Mesendoderm (in vitro differentiated cells): ENCODE measurements at regions not wholly inside any gene's neighbourhood (a gene's known extent, or its start where the extent isn't known, plus 50 kb on each side); places are given as distances from the start of the nearest gene placed in this dataset.

Experiments
- DNase-seq: peaks from one replicate; pipeline ENCODE4 v3.0.0; 2013
- H2AK5ac ChIP-seq: 2 replicates; pipeline ENCODE4 v1.6.1; 2013; ENCODE audit warnings: low read length, inconsistent platforms
- H2BK120ac ChIP-seq: 2 replicates; pipeline ENCODE4 v1.6.1; 2013; ENCODE audit warnings: low read depth, mild to moderate bottlenecking, low read length, moderate library complexity, mixed read lengths
- H2BK15ac ChIP-seq: replicated peaks from 2 replicates; pipeline ENCODE4 v1.6.1; 2013; ENCODE audit warnings: low read depth, mild to moderate bottlenecking, moderate library complexity
- H2BK5ac ChIP-seq: 2 replicates; pipeline ENCODE4 v1.6.1; 2013; ENCODE audit warnings: low read length, inconsistent platforms
- H3K18ac ChIP-seq: 2 replicates; pipeline ENCODE4 v1.6.1; 2013; ENCODE audit warnings: mild to moderate bottlenecking, low read length, mixed read lengths
- H3K23ac ChIP-seq: one replicate; pipeline ENCODE4 v1.6.1; 2013; ENCODE audit warnings: low read length
- H3K27ac ChIP-seq: 2 replicates; pipeline ENCODE4 v1.5.1; 2013; ENCODE audit warnings: low read depth, mild to moderate bottlenecking, inconsistent platforms, low read length, moderate library complexity
- H3K27me3 ChIP-seq: 2 replicates; pipeline ENCODE4 v1.6.1; 2013; ENCODE audit warnings: low read length, control low read depth, mild to moderate bottlenecking, inconsistent platforms; ENCODE audit not compliant: insufficient read depth, poor library complexity
- H3K36me3 ChIP-seq: 2 replicates; pipeline ENCODE4 v1.6.1; 2013; ENCODE audit warnings: low read length, inconsistent platforms; ENCODE audit not compliant: control insufficient read depth, insufficient read depth
- H3K4ac ChIP-seq: one replicate; pipeline ENCODE4 v1.6.1; 2013; ENCODE audit warnings: low read depth, mild to moderate bottlenecking, low read length, moderate library complexity
- H3K4me1 ChIP-seq: 2 replicates; pipeline ENCODE4 v1.6.1; 2013; ENCODE audit warnings: low read depth, low read length, inconsistent platforms; ENCODE audit not compliant: control insufficient read depth
- H3K4me2 ChIP-seq: 2 replicates; pipeline ENCODE4 v1.6.1; 2013; ENCODE audit warnings: low read length
- H3K4me3 ChIP-seq: 2 replicates; pipeline ENCODE4 v1.5.1; 2013; ENCODE audit warnings: mild to moderate bottlenecking, low read length
- H3K56ac ChIP-seq: one replicate; pipeline ENCODE4 v1.6.1; 2013; ENCODE audit warnings: low read length
- H3K79me1 ChIP-seq: 2 replicates; pipeline ENCODE4 v1.6.1; 2013; ENCODE audit warnings: low read length, inconsistent platforms
- H3K79me2 ChIP-seq: 2 replicates; pipeline ENCODE4 v1.6.1; 2013; ENCODE audit warnings: mild to moderate bottlenecking, low read length; ENCODE audit not compliant: control insufficient read depth, insufficient read depth
- H3K9ac ChIP-seq: 2 replicates; pipeline ENCODE4 v1.6.1; 2013; ENCODE audit warnings: low read length, inconsistent platforms
- H4K5ac ChIP-seq: one replicate; pipeline ENCODE4 v1.6.1; 2013; ENCODE audit warnings: low read length
- H4K8ac ChIP-seq: one replicate; pipeline ENCODE4 v1.6.1; 2013; ENCODE audit warnings: low read depth, mild to moderate bottlenecking, control low read depth, low read length, moderate library complexity
- WGBS: extraction: QIAGEN DNeasy Blood & Tissue Kit; methylation state at CpG from one replicate; pipeline ENCODE4 v1.1.7; 2013; ENCODE audit warnings: low lambda C conversion rate, missing lambda C conversion rate; ENCODE audit not compliant: insufficient coverage; ENCODE audit errors: extremely low coverage; 5-methylcytosine and 5-hydroxymethylcytosine counted together

- no peak overlapping the region for H4K8ac ChIP-seq
- peak; percentile 81 for DNase-seq
- H2BK120ac ChIP-seq, result no peak overlapping the region
- H3K79me2 ChIP-seq, result no peaks in the 10 kb centered on the region
- H3K36me3 ChIP-seq, result no peaks in the 10 kb centered on the region
- H3K56ac ChIP-seq, result no peak overlapping the region
- H2BK5ac ChIP-seq, result no peak overlapping the region
- no peak overlapping the region for H4K5ac ChIP-seq
- H2AK5ac ChIP-seq, result no peak overlapping the region
- H3K18ac ChIP-seq, result no peak overlapping the region
- H3K4me2 ChIP-seq, result no peak overlapping the region
- H3K4ac ChIP-seq, result no peak overlapping the region
- no peak overlapping the region for H2BK15ac ChIP-seq
- H3K27me3 ChIP-seq, result no peaks in the 10 kb centered on the region
- WGBS, result no CpG with 5 or more reads among the region's 3 CpGs
- H3K4me3 ChIP-seq, result no peak overlapping the region
- peaks cover 10% of the 10 kb centered on the region for H3K4me1 ChIP-seq
- H3K27ac ChIP-seq, result no peak overlapping the region
- H3K23ac ChIP-seq, result no peak overlapping the region
- H3K9ac ChIP-seq, result no peak overlapping the region
- no peaks in the 10 kb centered on the region for H3K79me1 ChIP-seq
These were observed 113.2 kb downstream of the HSPH1 start for GRCh38 chr13:31048521-31048920.

GRCh38 chr13:31046711-31047279 is 114.3 kb downstream of the TEX26 start:
- H3K79me2 ChIP-seq, result no peaks in the 10 kb centered on the region
- DNase-seq, result peak; percentile 21
- no peaks in the 10 kb centered on the region for H3K27me3 ChIP-seq
- no peak overlapping the region for H3K4me3 ChIP-seq
- no peak overlapping the region for H3K4ac ChIP-seq
- no peaks in the 10 kb centered on the region for H3K36me3 ChIP-seq
- H2BK5ac ChIP-seq, result no peak overlapping the region
- no peak overlapping the region for H2AK5ac ChIP-seq
- H3K4me2 ChIP-seq, result no peak overlapping the region
- H2BK15ac ChIP-seq, result no peak overlapping the region
- no CpG with 5 or more reads among the region's 16 CpGs for WGBS
- H4K5ac ChIP-seq, result no peak overlapping the region
- peaks cover 10% of the 10 kb centered on the region for H3K4me1 ChIP-seq
- no peak overlapping the region for H3K27ac ChIP-seq
- no peak overlapping the region for H3K18ac ChIP-seq
- no peak overlapping the region for H3K23ac ChIP-seq
- no peak overlapping the region for H4K8ac ChIP-seq
- no peak overlapping the region for H3K9ac ChIP-seq
- no peak overlapping the region for H2BK120ac ChIP-seq
- no peaks in the 10 kb centered on the region for H3K79me1 ChIP-seq
- no peak overlapping the region for H3K56ac ChIP-seq

DNA sequence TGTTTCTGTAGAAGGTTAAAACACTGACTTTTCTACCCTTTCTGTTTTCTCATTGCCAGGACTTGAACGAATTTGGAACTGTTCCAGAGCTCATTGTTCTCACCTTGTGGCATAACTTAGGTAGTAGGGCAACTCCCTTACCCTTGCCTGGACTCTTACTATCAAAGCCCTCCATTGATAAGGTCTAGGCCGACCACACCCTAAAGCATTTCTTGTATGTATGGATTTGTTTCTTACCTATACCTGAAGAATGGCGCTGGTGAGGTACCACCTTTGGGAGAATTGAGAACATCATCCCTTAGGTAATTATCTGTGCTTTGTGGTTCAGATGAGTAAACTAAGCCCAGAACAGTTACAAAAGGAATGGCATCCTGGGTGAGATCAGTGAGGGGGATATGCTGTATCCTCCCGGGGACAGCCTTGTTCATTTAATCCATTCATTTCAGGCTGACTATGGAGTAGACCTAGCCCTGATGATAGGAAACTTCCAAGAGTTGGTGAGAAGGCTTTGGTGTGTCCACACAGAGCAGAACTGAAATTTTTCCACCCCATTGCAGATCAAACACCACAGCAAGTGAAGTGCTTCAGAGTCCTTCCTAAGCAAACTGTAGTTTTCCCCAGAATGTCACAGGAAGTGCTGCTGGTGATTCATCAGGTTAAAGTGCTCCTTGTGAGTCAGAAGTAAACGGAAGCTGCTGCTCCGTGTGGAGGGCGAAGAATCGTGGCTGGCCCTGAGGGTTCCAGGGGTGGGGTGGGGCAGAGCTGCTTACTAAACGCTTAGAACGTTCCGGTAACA is 113.0 kb downstream of the TEX26 start:
- Histone ChIP-seq H2BK120ac (no peak overlapping the region), H3K27ac (no peak overlapping the region), H3K36me3 (no peaks in the 10 kb centered on the region), H3K4me3 (no peak overlapping the region), H2BK5ac (no peak overlapping the region), H3K9ac (no peak overlapping the region), H3K18ac (no peak overlapping the region), H4K8ac (no peak overlapping the region), H3K79me1 (no peaks in the 10 kb centered on the region), H2BK15ac (no peak overlapping the region), H4K5ac (no peak overlapping the region), H3K56ac (peak overlapping the region; percentile 35), H3K79me2 (no peaks in the 10 kb centered on the region), H3K4ac (no peak overlapping the region), H3K4me1 (peaks cover 10% of the 10 kb centered on the region), H3K4me2 (no peak overlapping the region), H3K23ac (no peak overlapping the region), H3K27me3 (no peaks in the 10 kb centered on the region), H2AK5ac (no peak overlapping the region)
- peak; percentile 90 for DNase-seq
- no CpG with 5 or more reads among the region's 11 CpGs for WGBS

DNA sequence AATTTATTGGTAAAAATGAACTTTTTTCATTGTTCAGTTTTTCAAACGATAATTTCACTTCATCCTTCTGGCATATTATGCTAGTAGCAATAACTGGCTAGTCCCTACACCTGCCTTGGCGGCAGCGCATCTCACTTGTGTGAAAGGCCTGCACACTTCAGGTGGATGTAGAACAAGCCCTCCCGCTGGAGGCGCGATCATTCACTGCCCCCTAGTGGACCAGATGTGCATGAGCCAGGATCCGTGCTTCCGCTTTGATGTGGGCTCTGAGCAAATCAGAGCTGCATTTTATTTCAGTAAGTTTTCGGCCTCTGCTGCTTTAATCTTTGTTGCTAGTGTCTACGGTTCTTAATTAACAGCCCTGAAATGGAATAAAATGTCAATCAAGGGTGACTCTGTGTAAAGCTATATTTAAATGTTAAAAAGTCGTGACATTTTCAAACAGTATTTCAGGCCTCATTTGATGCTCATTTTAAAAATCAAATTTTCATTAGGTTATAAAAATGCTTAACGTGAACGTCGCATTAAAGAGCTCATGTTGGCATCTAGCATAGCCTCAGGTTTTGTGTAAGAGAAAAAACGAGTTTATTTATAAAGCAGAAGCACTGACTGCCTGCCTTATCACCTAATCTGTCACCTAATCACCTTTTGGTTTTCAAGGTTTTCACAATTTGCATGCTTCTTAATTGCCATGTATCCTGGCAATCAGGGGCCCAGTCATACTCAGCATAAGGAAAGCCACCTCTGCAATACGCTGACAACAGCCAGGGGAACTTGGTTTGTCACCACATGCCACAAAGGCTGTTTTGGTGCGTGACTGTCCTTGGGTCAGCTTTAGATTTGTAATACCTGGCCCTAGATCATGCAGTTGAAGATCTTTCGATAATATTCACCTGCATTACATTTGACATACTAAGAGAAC is 112.2 kb downstream of the TEX26 start:
- Histone ChIP-seq H3K9ac (no peak overlapping the region), H3K27ac (no peak overlapping the region), H3K4ac (no peak overlapping the region), H2BK120ac (no peak overlapping the region), H3K4me2 (no peak overlapping the region), H3K79me1 (no peaks in the 10 kb centered on the region), H3K4me1 (peaks cover 10% of the 10 kb centered on the region), H3K23ac (no peak overlapping the region), H2BK15ac (no peak overlapping the region), H3K56ac (peak overlapping the region; percentile 2), H4K8ac (no peak overlapping the region), H3K18ac (no peak overlapping the region), H3K27me3 (no peaks in the 10 kb centered on the region), H4K5ac (no peak overlapping the region), H2BK5ac (peak overlapping the region; percentile 23), H3K36me3 (no peaks in the 10 kb centered on the region), H3K79me2 (no peaks in the 10 kb centered on the region), H2AK5ac (no peak overlapping the region), H3K4me3 (no peak overlapping the region)
- WGBS, result no CpG with 5 or more reads among the region's 18 CpGs
- DNase-seq, result peak; percentile 89

- no peaks in the 10 kb centered on the region for H3K36me3 ChIP-seq
- no peak overlapping the region for H3K9ac ChIP-seq
- H3K4ac ChIP-seq, result no peak overlapping the region
- no peak overlapping the region for H3K4me2 ChIP-seq
- H3K4me3 ChIP-seq, result no peak overlapping the region
- H4K5ac ChIP-seq, result no peak overlapping the region
- no peak overlapping the region for H2BK120ac ChIP-seq
- no peak overlapping the region for H3K23ac ChIP-seq
- no peak overlapping the region for H3K18ac ChIP-seq
- H4K8ac ChIP-seq, result no peak overlapping the region
- no peak overlapping the region for H2AK5ac ChIP-seq
- H3K27ac ChIP-seq, result no peak overlapping the region
- H3K27me3 ChIP-seq, result no peaks in the 10 kb centered on the region
- WGBS, result no CpG with 5 or more reads among the region's 16 CpGs
- H3K56ac ChIP-seq, result no peak overlapping the region
- no peak overlapping the region for H2BK15ac ChIP-seq
- no peaks in the 10 kb centered on the region for H3K79me2 ChIP-seq
- no peaks in the 10 kb centered on the region for H3K79me1 ChIP-seq
- peaks cover 10% of the 10 kb centered on the region for H3K4me1 ChIP-seq
- no peak overlapping the region for H2BK5ac ChIP-seq
- peak; percentile 52 for DNase-seq
These were observed 111.5 kb downstream of the TEX26 start for GRCh38 chr13:31043957-31044356.
